ENCODE measurements at regions not wholly inside any gene's neighbourhood (a gene's known extent, or its start where the extent isn't known, plus 50 kb on each side); places are given as distances from the start of the nearest gene placed in this dataset.

DNA sequence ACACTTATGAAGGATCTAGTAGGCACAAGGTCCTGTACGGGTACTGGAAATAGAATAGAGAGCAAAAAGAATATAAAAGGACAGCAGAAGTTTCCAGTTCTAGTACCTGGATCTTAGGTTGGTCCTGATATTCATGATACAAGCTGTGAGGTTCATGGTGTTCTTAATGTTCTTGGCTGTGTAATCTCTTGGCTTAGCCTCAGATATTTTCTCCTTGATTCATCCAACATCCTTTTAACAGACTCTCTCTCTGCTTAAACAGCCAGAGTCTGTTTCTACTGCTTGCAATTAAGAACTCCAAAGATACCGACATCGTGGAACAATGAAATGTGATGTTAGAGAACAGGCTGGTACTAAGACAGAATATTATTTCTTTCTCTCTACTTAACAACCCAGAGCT lies 49.9 kb downstream of the CNTN3 start:
- no peak for DNase-seq

DNA sequence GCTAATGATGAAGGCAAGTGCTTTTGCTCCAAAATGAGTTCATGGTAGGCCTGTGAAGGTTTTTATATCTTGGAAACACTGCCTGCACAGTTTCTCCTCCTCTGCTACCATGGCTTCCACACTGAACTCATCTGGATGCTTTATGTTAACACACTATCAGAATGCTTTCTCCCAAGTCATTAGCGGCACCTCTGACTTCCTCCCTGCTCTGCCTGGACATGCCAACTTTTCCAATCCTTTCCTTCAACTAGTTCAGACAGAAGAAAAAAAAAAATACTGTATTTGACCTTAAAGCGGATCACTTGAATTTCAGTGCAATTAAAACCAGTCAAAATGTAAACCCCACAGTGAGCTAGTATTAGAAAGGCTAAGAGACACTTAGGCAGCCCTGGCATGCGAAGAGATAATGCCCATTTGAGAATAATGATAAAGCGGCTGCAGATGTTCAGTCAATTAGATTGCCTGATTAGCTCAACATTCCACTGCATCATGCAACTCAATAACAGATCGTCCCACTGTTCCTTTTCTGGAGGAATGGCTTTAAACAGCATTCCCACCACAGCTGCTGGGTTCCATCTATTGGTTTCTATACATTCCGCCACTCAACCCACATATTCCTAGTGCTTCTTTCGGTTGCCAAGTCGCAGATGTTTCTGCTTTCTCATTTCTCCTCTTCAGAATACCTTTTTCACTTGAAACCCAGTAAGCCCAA lies 51.7 kb downstream of the CNTN3 start:
- DNase-seq, result no peak

DNA sequence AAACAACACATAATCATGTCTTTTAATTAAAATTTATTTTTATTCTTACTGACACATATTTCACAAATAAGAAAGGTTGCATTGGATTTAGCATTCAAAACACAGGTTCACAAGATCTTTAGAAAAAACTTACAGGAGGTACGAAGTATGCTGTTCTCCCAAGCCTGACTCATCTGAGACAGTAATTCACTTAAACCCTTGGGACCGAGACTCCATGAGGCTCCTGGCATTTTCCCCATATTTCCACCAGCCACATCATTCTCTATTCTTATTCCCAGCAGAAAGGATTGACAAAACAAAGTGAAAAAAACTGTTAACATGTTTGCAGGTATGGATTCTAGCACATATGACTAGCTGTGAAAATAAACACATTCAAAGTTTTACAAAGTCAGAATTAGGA lies 52.6 kb downstream of the CNTN3 start:
- DNase-seq, result no peak

DNA sequence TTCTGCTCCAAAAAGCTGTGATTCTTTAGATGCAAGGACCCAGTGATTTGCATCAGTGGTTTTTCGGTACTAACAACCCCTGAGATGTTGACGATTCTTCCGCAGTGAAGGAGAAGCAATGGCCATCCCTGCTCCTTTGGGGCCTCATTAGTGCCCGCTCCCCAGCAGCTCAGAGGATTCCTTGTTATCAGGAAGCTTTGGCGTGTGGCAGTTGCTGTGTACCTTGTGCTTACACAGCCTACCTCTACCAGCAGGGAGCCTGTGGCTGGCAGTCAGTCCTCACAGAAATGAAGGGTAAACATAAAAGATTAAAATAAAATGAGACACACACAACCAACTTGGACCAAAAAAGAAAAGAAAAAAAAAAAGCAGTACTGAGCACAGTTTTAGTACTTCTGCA lies 55.2 kb downstream of the CNTN3 start:
- no peak for DNase-seq

- no peak for DNase-seq
These were observed 63.8 kb downstream of the CNTN3 start for GRCh38 chr3:74550686-74551085.

GRCh38 chr3:74546426-74546825 lies 68.0 kb downstream of the CNTN3 start:
- DNase-seq, result no peak

- no peak for DNase-seq
These were observed 72.0 kb downstream of the CNTN3 start for GRCh38 chr3:74542441-74542840.

DNA sequence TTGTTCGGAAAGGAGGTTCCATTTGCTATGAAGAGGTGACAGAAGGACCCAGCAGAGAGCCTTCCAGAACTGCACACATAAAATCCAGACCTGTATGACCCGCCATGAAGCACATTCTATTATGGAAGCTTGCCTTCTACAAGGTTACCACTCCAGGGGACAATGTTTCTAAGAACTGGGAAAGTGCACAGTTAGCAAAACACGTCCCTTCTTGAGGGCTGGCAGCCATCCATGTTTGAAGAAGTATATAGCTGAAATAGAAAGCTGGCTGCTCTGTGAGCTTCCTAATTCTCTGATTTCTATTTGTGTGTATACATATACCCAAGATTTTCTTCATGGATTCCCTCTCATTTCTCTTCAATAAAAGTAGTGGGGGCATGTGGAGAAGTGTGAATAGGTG lies 74.6 kb downstream of the CNTN3 start:
- no peak for DNase-seq

DNA sequence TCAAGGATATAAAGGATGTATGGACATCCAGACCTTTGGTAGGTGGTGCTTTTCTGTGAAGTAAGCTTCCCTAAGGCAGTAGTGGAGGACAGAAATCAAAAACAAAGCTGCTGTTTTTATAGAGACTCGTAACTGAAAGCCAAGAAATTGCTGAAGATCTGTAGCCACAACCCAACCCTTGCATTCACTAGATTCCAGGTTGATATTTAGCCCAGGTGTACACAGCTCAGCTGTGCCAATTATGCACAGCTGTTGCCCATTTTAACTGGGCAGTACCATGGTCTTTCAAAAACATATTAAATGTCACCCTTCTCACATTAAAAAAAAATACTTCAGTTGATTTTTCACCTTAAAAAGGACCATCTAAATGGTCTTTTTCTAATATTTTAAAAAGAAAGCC lies 75.8 kb downstream of the CNTN3 start:
- DNase-seq, result no peak

- DNase-seq, result no peak
These were observed 76.6 kb downstream of the CNTN3 start for GRCh38 chr3:74537857-74538256.

DNA sequence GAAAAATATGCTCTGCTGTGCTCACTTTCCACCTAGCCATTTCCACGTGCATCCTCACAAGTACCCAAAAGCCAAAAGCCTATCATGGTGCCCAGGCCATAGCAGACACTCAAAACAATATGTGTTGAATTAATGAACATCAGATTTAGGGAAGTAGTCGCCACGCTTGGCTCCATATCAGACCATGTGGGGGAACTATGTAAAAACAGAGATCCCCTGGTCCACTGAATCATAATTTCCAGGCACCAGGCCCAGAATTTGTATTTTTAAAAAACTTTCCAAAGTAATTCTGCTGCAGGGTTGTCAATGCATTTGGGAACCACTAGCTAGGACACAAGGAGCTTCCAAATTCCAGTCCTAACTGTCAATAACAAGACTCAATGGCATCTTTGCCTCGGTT lies 77.3 kb downstream of the CNTN3 start:
- no peak for DNase-seq

GRCh38 chr3:74535281-74535680 lies 79.2 kb downstream of the CNTN3 start:
- no peak for DNase-seq

- DNase-seq, result no peak
These were observed 79.8 kb downstream of the CNTN3 start for GRCh38 chr3:74534611-74535010.

DNA sequence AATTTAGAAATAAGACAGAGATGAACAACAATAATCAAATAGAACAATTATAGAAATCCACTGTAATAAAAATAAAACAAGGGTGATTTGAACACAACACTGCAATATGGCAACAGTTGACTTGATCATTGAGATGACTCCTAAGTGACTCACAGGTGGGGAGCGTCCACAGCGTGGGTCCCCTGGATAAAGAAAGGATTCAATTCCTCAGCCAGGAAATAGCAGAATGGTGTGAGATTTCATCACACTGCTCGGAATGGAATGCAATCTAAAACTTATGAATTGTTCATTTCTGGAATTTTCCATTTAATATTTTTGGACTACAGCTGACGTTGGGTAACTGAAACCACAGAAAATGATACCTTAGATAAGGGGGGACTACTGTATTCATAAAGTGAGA lies 82.0 kb downstream of the CNTN3 start:
- no peak for DNase-seq

DNA sequence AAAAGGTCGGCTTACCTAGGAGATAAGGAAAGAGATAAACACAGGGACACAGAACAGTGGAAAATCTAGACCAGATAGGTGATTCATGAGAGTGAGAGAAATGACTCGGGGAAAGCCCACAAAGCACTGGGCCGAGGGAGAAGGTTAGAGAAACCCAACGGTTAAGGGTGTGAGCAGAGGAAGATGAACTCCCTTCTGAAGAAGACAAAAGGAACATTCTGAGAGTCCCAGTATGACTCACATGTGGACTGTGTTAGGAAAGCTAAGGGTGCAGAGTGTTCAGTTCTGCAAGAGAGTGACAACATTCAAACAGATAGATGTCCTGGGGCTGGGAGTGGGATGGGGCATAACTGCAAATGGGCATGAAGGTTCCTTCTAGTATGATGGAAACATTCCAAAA lies 83.0 kb downstream of the CNTN3 start:
- DNase-seq, result no peak

DNA sequence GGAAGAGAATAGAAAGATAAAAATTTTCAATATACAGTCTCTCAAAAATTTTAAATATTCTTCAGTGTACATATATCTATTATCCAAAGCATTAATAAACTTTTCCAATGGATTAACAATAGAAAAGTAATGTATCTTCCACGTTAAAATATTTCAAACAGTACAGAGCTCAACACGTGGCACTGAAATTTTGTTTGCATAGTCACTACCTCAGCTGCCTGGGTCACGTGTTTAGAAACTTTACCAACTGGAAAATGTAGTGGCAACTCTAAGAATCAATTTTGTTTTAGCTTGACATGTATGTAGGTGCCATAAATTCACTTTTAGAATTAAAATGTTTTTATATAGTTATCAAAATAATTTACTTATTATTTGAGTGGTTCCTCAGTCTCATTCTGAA lies 85.3 kb downstream of the CNTN3 start:
- DNase-seq, result no peak

GRCh38 chr3:74527566-74527965 lies 86.9 kb downstream of the CNTN3 start:
- no peak for DNase-seq

DNA sequence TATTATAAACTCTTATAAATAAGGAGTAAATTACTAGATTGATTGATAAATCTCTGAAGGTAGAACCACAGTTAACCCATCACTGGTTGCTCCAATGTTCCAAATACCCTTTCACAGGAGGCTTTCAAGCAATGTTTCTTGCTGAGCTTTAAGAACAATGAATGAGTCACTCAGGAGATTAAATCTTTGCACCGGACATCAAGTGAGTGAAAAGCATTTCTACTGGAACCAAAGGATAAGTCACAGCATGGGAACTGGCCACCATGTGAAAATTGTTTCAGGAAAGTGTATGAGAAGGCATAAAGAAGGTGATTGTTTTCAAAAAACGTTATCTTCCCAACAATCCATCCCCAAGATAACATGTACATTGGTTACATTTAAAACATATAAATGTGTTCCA lies 90.6 kb downstream of the CNTN3 start:
- DNase-seq, result no peak

DNA sequence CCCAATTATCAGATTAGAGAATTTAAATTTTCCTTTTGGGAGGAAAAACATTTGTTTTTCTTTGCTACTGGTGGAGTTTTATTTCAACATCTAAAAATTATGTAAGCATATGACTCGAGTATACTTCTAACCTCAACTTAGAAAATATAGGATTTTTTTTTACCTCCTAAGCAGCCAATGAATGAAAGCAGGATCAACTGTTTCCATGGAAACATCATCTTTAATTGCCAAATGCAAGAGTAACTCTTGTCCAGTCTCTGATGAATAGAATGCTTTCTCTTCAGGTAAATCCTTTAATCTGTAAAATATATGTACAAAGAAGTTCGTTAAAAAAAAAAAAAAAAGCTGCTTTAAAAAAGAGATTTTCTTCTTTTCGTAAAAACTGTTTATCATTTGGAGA lies 93.6 kb downstream of the CNTN3 start:
- DNase-seq, result no peak

- DNase-seq, result no peak
These were observed 95.8 kb downstream of the CNTN3 start for GRCh38 chr3:74518610-74519009.

DNA sequence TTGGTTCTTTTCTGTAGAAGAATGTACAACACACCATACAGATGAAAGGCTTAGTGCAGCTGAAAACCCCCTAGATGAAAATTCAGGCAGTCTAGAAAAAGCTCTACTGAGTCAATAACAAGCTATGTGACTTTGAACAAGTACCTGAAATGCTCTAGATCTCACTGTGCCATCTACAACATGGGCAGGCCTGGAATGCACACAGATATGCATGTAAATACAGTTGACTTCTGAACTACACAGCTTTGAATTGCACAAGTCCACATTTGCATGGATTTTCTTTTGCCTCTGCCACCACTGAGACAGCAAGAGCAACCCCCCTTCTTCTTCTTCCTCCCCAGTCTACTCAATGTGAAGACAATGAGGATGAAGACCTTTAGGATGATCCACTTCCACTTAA lies 98.4 kb downstream of the CNTN3 start:
- DNase-seq, result no peak

DNA sequence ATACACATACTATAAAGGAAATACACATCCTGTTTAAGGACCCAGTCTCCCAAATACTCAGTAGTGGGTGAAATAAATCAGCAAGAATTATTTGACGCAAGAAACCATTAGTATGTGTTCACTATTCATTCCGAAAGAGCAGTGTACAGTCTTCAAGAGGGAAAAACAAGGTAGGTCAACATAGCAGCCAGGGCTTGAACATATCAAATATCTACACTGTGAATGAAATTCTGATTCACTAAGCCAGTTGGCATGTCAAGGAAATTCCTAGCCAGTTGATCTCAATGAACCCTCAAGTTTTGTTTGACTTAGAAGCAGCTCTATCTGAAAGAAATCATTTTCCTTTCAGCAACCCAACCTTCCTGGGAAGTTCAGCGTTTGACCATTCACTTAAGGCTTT lies 99.0 kb downstream of the CNTN3 start:
- no peak for DNase-seq

DNA sequence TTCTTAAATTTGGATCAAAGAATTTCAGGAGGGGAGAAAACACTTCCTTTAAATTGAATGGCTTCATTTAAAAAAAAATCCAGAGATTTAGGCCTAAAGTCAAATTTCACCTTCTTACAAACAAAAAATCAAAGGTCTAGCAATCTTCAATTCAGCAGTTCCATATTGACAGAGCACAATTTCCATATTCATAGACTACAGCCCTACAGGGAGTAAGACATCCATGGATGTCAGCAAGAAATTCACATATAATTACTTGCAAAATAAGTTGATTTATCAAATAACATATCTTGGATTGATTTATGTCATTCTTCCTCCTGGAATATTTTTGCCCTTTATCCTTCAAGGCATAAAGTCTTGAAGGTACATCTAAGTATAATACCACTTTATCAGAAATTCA lies 103.4 kb downstream of the CNTN3 start:
- no peak for DNase-seq

DNA sequence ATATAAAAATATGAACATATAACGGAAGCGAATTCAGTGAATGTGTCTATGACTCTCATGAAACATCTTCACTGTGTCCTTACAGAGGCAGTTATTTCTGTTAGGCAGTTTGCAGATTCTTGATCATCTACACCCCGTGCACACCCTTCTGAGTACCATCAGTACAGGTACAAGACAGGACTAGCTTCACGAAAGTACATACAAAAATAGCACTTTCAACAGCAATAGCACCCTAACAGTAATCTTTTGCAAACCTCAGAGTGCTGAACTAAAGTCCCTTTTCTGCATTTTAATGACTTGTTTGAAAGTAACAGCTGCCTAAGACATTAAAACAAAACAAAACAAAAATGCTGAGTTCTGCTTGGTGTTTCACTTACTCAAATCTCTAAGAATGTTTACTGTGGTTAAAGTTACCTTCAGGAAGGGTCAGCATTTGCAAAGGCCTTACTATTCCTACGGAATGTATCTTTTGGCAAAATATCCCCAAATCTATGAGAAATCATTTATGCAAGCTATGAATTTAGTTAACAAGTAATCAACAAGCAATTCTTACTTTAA lies 104.1 kb downstream of the CNTN3 start:
- no peak for DNase-seq

- no peak for DNase-seq
These were observed 106.8 kb downstream of the CNTN3 start for GRCh38 chr3:74507691-74508090.

Measured in activated CD4-positive, alpha-beta T cell treated with anti-CD3 and anti-CD28 coated beads, Interleukin-2, amount 50 U/mL, for 16 hours (primary cell).